ENCODE measurements at regions not wholly inside any gene's neighbourhood (a gene's known extent, or its start where the extent isn't known, plus 50 kb on each side); places are given as distances from the start of the nearest gene placed in this dataset.

DNA sequence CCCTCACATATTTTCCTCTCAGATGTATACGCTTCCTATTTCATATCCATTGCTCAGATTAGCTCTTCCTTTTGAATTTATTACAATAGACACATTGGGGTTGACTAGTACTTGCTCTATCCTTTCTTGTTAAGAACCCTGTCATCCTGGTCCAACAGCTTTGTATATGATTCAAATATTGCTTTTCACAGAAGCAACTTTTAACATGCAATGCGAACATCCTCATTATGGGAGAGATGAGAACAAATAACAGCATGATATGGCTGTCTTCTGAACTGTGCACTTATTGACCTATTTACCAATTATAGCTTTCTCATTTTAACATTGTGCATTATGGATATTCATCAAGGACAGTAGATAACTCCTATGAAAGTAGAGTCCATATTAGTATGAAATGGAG is 510.8 kb downstream of the PTPRC start:
- intact Hi-C loops (cut with micrococcal nuclease; ENCODE audit: unreplicated experiment): no loop called here
- Mint-ChIP-seq H3K4me1 (ENCODE audit: low read depth, unreplicated experiment) (no peaks in the 10 kb centered on the region), H3K4me3 (ENCODE audit: unreplicated experiment) (no peak overlapping the region), H3K27ac (ENCODE audit: unreplicated experiment) (no peak overlapping the region), H3K9me3 (ENCODE audit: unreplicated experiment) (no peaks in the 10 kb centered on the region), H3K36me3 (ENCODE audit: insufficient read depth, unreplicated experiment) (no peaks in the 10 kb centered on the region), H3K27me3 (ENCODE audit: insufficient read depth, unreplicated experiment) (peaks cover 3% of the 10 kb centered on the region)
- Histone ChIP-seq H3K9me3 (no peaks in the 10 kb centered on the region), H3K4me3 (ENCODE audit: low read depth, low read length) (no peak overlapping the region), H3K36me3 (ENCODE audit: control insufficient read depth, insufficient read depth, low read length) (no peaks in the 10 kb centered on the region), H3K4me1 (no peaks in the 10 kb centered on the region), H3K27me3 (replicated peaks; ENCODE audit: control insufficient read depth, insufficient read depth, low read length) (no peaks in the 10 kb centered on the region)
- TF ChIP-seq, protein P1, sequence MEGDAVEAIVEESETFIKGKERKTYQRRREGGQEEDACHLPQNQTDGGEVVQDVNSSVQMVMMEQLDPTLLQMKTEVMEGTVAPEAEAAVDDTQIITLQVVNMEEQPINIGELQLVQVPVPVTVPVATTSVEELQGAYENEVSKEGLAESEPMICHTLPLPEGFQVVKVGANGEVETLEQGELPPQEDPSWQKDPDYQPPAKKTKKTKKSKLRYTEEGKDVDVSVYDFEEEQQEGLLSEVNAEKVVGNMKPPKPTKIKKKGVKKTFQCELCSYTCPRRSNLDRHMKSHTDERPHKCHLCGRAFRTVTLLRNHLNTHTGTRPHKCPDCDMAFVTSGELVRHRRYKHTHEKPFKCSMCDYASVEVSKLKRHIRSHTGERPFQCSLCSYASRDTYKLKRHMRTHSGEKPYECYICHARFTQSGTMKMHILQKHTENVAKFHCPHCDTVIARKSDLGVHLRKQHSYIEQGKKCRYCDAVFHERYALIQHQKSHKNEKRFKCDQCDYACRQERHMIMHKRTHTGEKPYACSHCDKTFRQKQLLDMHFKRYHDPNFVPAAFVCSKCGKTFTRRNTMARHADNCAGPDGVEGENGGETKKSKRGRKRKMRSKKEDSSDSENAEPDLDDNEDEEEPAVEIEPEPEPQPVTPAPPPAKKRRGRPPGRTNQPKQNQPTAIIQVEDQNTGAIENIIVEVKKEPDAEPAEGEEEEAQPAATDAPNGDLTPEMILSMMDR (IDR thresholded peaks at IDR 0.05; ENCODE audit: insufficient read depth in 1 of 2, low read depth in 1 of 2, low read length in 1 of 2, severe bottlenecking in 1 of 2, unreplicated experiment in 1 of 2): no peak
- CTCF ChIA-PET: no interaction called here
- DNase-seq: no peak
- no TSS peak for BruUV-seq (replicated peaks)
- POLR2A ChIA-PET: no interaction called here

GRCh38 chr1:199150756-199151155 is 511.9 kb downstream of the PTPRC start:
- no peaks in the 10 kb centered on the region for H3K4me1 Mint-ChIP-seq (ENCODE audit: low read depth, unreplicated experiment)
- CTCF ChIA-PET: no interaction called here

DNA sequence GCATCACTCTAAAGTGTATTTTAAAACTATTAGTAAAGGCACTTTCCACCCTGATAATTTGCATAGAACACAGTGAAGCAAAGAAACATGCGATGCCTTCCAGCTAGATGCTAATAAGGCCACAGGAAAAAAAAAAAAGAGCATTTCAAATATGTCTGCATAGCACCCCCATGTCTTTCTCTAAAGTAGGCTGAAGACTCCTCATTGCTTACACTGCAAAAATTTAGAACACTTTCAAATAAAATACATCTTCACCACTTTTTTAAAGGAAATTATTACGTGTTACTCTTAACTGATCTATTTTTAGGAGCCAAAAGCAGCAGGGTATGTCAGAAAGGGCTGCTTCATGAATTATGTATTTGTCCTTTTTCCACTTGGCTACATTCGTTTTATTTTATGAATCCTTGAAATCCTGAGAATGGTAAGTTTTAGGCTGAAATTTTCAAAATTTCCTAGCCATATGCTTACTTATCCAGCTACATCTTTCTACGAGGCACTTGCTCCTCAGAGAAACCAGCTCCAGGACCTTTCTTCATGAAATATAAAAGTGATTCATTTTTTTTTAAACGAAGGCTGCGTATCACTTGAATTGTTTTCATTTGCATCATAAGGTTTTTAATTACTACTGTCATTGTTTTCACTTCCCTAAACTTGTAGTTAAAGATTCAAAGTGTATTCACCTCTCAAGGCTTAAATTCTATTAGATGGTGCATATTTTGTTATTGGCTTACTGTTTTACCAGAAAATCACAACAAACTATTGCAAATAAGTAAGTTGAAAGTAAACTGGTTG is 513.0 kb downstream of the PTPRC start:
- H3K9me3 Mint-ChIP-seq (ENCODE audit: unreplicated experiment): no peaks in the 10 kb centered on the region
- H3K4me3 Mint-ChIP-seq (ENCODE audit: unreplicated experiment): no peak overlapping the region
- no peaks in the 10 kb centered on the region for H3K4me1 Mint-ChIP-seq (ENCODE audit: low read depth, unreplicated experiment)
- BruUV-seq (replicated peaks): no TSS peak
- no peak overlapping the region for H3K27ac Mint-ChIP-seq (ENCODE audit: unreplicated experiment)
- intact Hi-C loops (cut with micrococcal nuclease; ENCODE audit: unreplicated experiment): loop anchor here (10.0 kb wide), 1 partner anchor 313 kb away; no protein-coding TSS in a partner anchor
- no peak overlapping the region for H3K4me3 ChIP-seq (ENCODE audit: low read depth, low read length)
- no peaks in the 10 kb centered on the region for H3K36me3 Mint-ChIP-seq (ENCODE audit: insufficient read depth, unreplicated experiment)
- CTCF ChIA-PET: no interaction called here
- peaks cover 3% of the 10 kb centered on the region for H3K27me3 Mint-ChIP-seq (ENCODE audit: insufficient read depth, unreplicated experiment)
- H3K4me1 ChIP-seq: no peaks in the 10 kb centered on the region
- TF ChIP-seq, protein P1 (IDR thresholded peaks at IDR 0.05; ENCODE audit: insufficient read depth in 1 of 2, low read depth in 1 of 2, low read length in 1 of 2, severe bottlenecking in 1 of 2, unreplicated experiment in 1 of 2): no peak
- POLR2A ChIA-PET: no interaction called here
- H3K36me3 ChIP-seq (ENCODE audit: control insufficient read depth, insufficient read depth, low read length): no peaks in the 10 kb centered on the region
- H3K27me3 ChIP-seq (replicated peaks; ENCODE audit: control insufficient read depth, insufficient read depth, low read length): no peaks in the 10 kb centered on the region
- H3K9me3 ChIP-seq: no peaks in the 10 kb centered on the region
- DNase-seq: no peak

More at GRCh38 chr1:199150756-199151155, 511.9 kb downstream of the PTPRC start:
- DNase-seq: no peak
- H3K4me3 Mint-ChIP-seq (ENCODE audit: unreplicated experiment): no peak overlapping the region
- no peaks in the 10 kb centered on the region for H3K9me3 Mint-ChIP-seq (ENCODE audit: unreplicated experiment)
- H3K27ac Mint-ChIP-seq (ENCODE audit: unreplicated experiment): no peak overlapping the region
- intact Hi-C loops (cut with micrococcal nuclease; ENCODE audit: unreplicated experiment): loop anchor here (10.0 kb wide), 1 partner anchor 314 kb away; no protein-coding TSS in a partner anchor
- peaks cover 3% of the 10 kb centered on the region for H3K27me3 Mint-ChIP-seq (ENCODE audit: insufficient read depth, unreplicated experiment)
- Histone ChIP-seq H3K36me3 (ENCODE audit: control insufficient read depth, insufficient read depth, low read length) (no peaks in the 10 kb centered on the region), H3K9me3 (no peaks in the 10 kb centered on the region), H3K4me3 (ENCODE audit: low read depth, low read length) (no peak overlapping the region), H3K4me1 (no peaks in the 10 kb centered on the region), H3K27me3 (replicated peaks; ENCODE audit: control insufficient read depth, insufficient read depth, low read length) (no peaks in the 10 kb centered on the region)
- TF ChIP-seq, protein P1 (IDR thresholded peaks at IDR 0.05; ENCODE audit: insufficient read depth in 1 of 2, low read depth in 1 of 2, low read length in 1 of 2, severe bottlenecking in 1 of 2, unreplicated experiment in 1 of 2): no peak
- no peaks in the 10 kb centered on the region for H3K36me3 Mint-ChIP-seq (ENCODE audit: insufficient read depth, unreplicated experiment)
- POLR2A ChIA-PET: no interaction called here
- BruUV-seq (replicated peaks): no TSS peak

All from Caco-2 (cell line).